IMR-90 (cell line): ENCODE measurements at regions not wholly inside any gene's neighbourhood (a gene's known extent, or its start where the extent isn't known, plus 50 kb on each side); places are given as distances from the start of the nearest gene placed in this dataset.

Source experiments
- ATAC-seq: fragments of 200-7000 bp; cut with Tn5 transposase; 2 replicates; pipeline ENCODE4 v1.9.1; 2020; ENCODE audit warnings: low read depth, mild to moderate bottlenecking, moderate library complexity
- BruUV-seq: library from RNA; stranded (reverse); fragments of 400-500 nt; replicated peaks from 2 replicates; lab custom pipeline; 2021; lab: Mats Ljungman, UMichigan
- CTCF ChIA-PET: fragments of 300-600 bp; formaldehyde crosslinking; extraction: SDS; loops from one replicate; lab custom pipeline; 2021; ENCODE audit warnings: antibody characterized with exemption; lab: Yijun Ruan, JAX
- POLR2A ChIA-PET: fragments of 300-600 bp; sonication (Branson Sonifier 250); formaldehyde crosslinking; loops from one replicate; lab custom pipeline; 2022; ENCODE audit warnings: antibody characterized with exemption; ENCODE audit not compliant: unreplicated experiment; lab: Charles Lee
- DNase-seq: peaks from one replicate; pipeline ENCODE4 v3.0.0; 2013
- H2AFZ ChIP-seq: replicated peaks from 2 replicates; pipeline ENCODE3; 2013; ENCODE audit warnings: low read length, mild to moderate bottlenecking; ENCODE audit not compliant: poor library complexity
- H2AK5ac ChIP-seq: 2 replicates; pipeline ENCODE4 v1.6.1; 2013; ENCODE audit warnings: low read depth, low read length, inconsistent platforms
- H2AK9ac ChIP-seq: replicated peaks from 2 replicates; pipeline ENCODE3; 2013; ENCODE audit warnings: mild to moderate bottlenecking, low read depth, low read length, moderate library complexity; ENCODE audit not compliant: poor library complexity
- H2BK120ac ChIP-seq: 2 replicates; pipeline ENCODE4 v1.6.1; 2013; ENCODE audit warnings: low read depth, low read length, inconsistent platforms
- H2BK15ac ChIP-seq: 3 replicates; pipeline ENCODE4 v1.6.1; 2013; ENCODE audit warnings: low read depth, low read length, inconsistent platforms
- H2BK20ac ChIP-seq: 2 replicates; pipeline ENCODE4 v1.6.1; 2013; ENCODE audit warnings: low read depth, mild to moderate bottlenecking, inconsistent platforms, low read length, moderate library complexity
- H2BK5ac ChIP-seq: 2 replicates; pipeline ENCODE4 v1.6.1; 2013; ENCODE audit warnings: mild to moderate bottlenecking, low read depth, low read length, inconsistent platforms; ENCODE audit not compliant: poor library complexity, severe bottlenecking
- H3K14ac ChIP-seq: replicated peaks from 2 replicates; pipeline ENCODE4 v1.6.1; 2013; ENCODE audit warnings: low read depth, low read length, inconsistent platforms
- H3K18ac ChIP-seq: 2 replicates; pipeline ENCODE4 v1.6.1; 2013; ENCODE audit warnings: low read depth, low read length, control low read depth
- H3K23ac ChIP-seq: 2 replicates; pipeline ENCODE4 v1.6.1; 2013; ENCODE audit warnings: low read depth, low read length, inconsistent platforms
- H3K27ac ChIP-seq: 2 replicates; pipeline ENCODE4 v1.5.1; 2013; ENCODE audit warnings: mild to moderate bottlenecking, control low read depth, low read length; ENCODE audit not compliant: insufficient read depth
- H3K27me3 ChIP-seq: 2 replicates; pipeline ENCODE4 v1.6.1; 2013; ENCODE audit warnings: low read length; ENCODE audit not compliant: control insufficient read depth, insufficient read depth
- H3K36me3 ChIP-seq: 2 replicates; pipeline ENCODE4 v1.6.1; 2013; ENCODE audit warnings: low read length, mixed read lengths; ENCODE audit not compliant: control insufficient read depth, insufficient read depth
- H3K4ac ChIP-seq: 2 replicates; pipeline ENCODE4 v1.6.1; 2013; ENCODE audit warnings: low read depth, low read length, inconsistent platforms
- H3K4me1 ChIP-seq: 2 replicates; pipeline ENCODE4 v1.6.1; 2013; ENCODE audit warnings: low read length, mixed read lengths; ENCODE audit not compliant: control insufficient read depth, insufficient read depth
- H3K4me2 ChIP-seq: 2 replicates; pipeline ENCODE4 v1.6.1; 2013; ENCODE audit warnings: low read depth, mild to moderate bottlenecking, control low read depth, low read length, moderate library complexity
- H3K4me3 ChIP-seq: 2 replicates; pipeline ENCODE4 v1.5.1; 2013; ENCODE audit warnings: low read depth, mild to moderate bottlenecking, control low read depth, low read length, moderate library complexity; ENCODE audit not compliant: insufficient read depth
- H3K56ac ChIP-seq: 2 replicates; pipeline ENCODE4 v1.6.1; 2013; ENCODE audit warnings: low read length, inconsistent platforms; ENCODE audit not compliant: insufficient read depth; ENCODE audit errors: extremely low read depth
- H3K79me1 ChIP-seq, 2 experiments: 2 replicates each; pipeline ENCODE4 v1.6.1; 2013; ENCODE audit warnings: low read length in 2 of 2, inconsistent platforms in 1 of 2, low read depth in 1 of 2
- H3K9ac ChIP-seq: 2 replicates; pipeline ENCODE4 v1.6.1; 2013; ENCODE audit warnings: low read depth, low read length, control low read depth
- H3K9me1 ChIP-seq: 2 replicates; pipeline ENCODE4 v1.6.1; 2013; ENCODE audit warnings: low read length, inconsistent platforms; ENCODE audit not compliant: insufficient read depth
- H3K9me3 ChIP-seq: 2 replicates; pipeline ENCODE4 v1.6.1; 2013; ENCODE audit warnings: low read length; ENCODE audit not compliant: control insufficient read depth, insufficient read depth
- H4K20me1 ChIP-seq: 2 replicates; pipeline ENCODE4 v1.6.1; 2013; ENCODE audit warnings: low read length, inconsistent platforms; ENCODE audit not compliant: insufficient read depth
- H4K5ac ChIP-seq: 2 replicates; pipeline ENCODE4 v1.6.1; 2013; ENCODE audit warnings: mild to moderate bottlenecking, low read depth, low read length, control low read depth
- H4K8ac ChIP-seq, 2 experiments: 2 replicates each; pipeline ENCODE4 v1.6.1; 2013; ENCODE audit warnings: low read depth in 2 of 2, low read length in 2 of 2, control low read depth in 1 of 2, inconsistent platforms in 1 of 2
- H4K91ac ChIP-seq: 2 replicates; pipeline ENCODE4 v1.6.1; 2013; ENCODE audit warnings: low read depth, low read length, inconsistent platforms; ENCODE audit not compliant: insufficient read depth
- BHLHE40 ChIP-seq: fragments of 150-350 bp; IDR thresholded peaks from 2 replicates; pipeline ENCODE4 v1.6.1; 2016; ENCODE audit warnings: mild to moderate bottlenecking, low read depth, low read length
- CEBPB ChIP-seq: IDR thresholded peaks from 2 replicates; pipeline ENCODE4 v1.6.1; 2012; ENCODE audit warnings: low read depth, low read length, improper control_type of control experiment
- CHD1 ChIP-seq: IDR thresholded peaks from 2 replicates; pipeline ENCODE4 v1.6.1; 2012; ENCODE audit warnings: low read depth, low read length, improper control_type of control experiment
- FOS ChIP-seq: fragments of 150-350 bp; IDR thresholded peaks from 2 replicates; pipeline ENCODE4 v1.6.1; 2016; ENCODE audit warnings: low read depth, low read length
- MAFK ChIP-seq: IDR thresholded peaks from 2 replicates; pipeline ENCODE4 v1.6.1; 2012; ENCODE audit warnings: low read depth, low read length, improper control_type of control experiment
- MAZ ChIP-seq: IDR thresholded peaks from 2 replicates; pipeline ENCODE4 v1.6.1; 2012; ENCODE audit warnings: low read depth, mild to moderate bottlenecking, low read length, improper control_type of control experiment, moderate library complexity, borderline replicate concordance
- MXI1 ChIP-seq: IDR thresholded peaks from 2 replicates; pipeline ENCODE4 v1.6.1; 2012; ENCODE audit warnings: low read depth, mild to moderate bottlenecking, low read length, moderate library complexity, borderline replicate concordance
- NFE2L2 ChIP-seq: fragments of 150-350 bp; IDR thresholded peaks from 2 replicates; pipeline ENCODE4 v1.6.1; 2016; ENCODE audit warnings: low read depth, mild to moderate bottlenecking, low read length
- POLR2A ChIP-seq: IDR thresholded peaks from 2 replicates; pipeline ENCODE4 v1.6.1; 2012; ENCODE audit warnings: mild to moderate bottlenecking, low read depth, low read length
- RAD21 ChIP-seq: IDR thresholded peaks from 2 replicates; pipeline ENCODE4 v1.6.1; 2012; ENCODE audit warnings: low read length, improper control_type of control experiment
- RCOR1 ChIP-seq: IDR thresholded peaks from 2 replicates; pipeline ENCODE4 v1.6.1; 2012; ENCODE audit warnings: mild to moderate bottlenecking, low read length, improper control_type of control experiment; ENCODE audit not compliant: insufficient replicate concordance
- RFX5 ChIP-seq: IDR thresholded peaks from 2 replicates; pipeline ENCODE4 v1.8.0; 2012; ENCODE audit warnings: low read depth, mild to moderate bottlenecking, low read length, moderate library complexity
- SMC3 ChIP-seq: fragments of 150-350 bp; IDR thresholded peaks from 2 replicates; pipeline ENCODE4 v1.6.1; 2016; ENCODE audit warnings: low read depth, mild to moderate bottlenecking, antibody characterized with exemption, low read length, moderate library complexity
- WGBS, 2 experiments: methylation state at CpG; one replicate each; pipeline versions ENCODE4 v1.1.5 to v1.1.7; 2013; ENCODE audit warnings: missing lambda C conversion rate in 2 of 2; ENCODE audit not compliant: insufficient read length in 1 of 2; ENCODE audit errors: extremely low coverage in 2 of 2; 5-methylcytosine and 5-hydroxymethylcytosine counted together
- dilution Hi-C: fragments of 300-500 bp; cut with HindIII; formaldehyde crosslinking; loops from one replicate; pipeline ENCODE4 v1.14.3; 2018; ENCODE audit warnings: low sequenced_read_pairs; ENCODE audit not compliant: unreplicated experiment
- in situ Hi-C: fragments of 300-500 bp; cut with MboI; formaldehyde crosslinking; loops from 3 replicates; pipeline ENCODE4 v1.14.3; 2019; ENCODE audit warnings: low sequenced_read_pairs, inconsistent platforms, mixed read lengths
- intact Hi-C: fragments of 100-400 bp; cut with micrococcal nuclease; formaldehyde crosslinking; loops from 2 replicates; pipeline ENCODE4 v1.10.0; 2022
- TF ChIP-seq, protein P1 (sequence below): fragments of 150-350 bp; IDR thresholded peaks from 2 replicates; pipeline ENCODE4 v1.6.1; 2017; ENCODE audit warnings: mild to moderate bottlenecking, antibody characterized with exemption, low read length, low read depth
- TF ChIP-seq, protein P2 (sequence below): conservative IDR thresholded peaks from 2 replicates; pipeline ENCODE4 v1.5.1; 2012; ENCODE audit warnings: mild to moderate bottlenecking, low read depth, low read length, improper control_type of control experiment
- TF ChIP-seq, protein P3 (sequence below): fragments of 150-350 bp; IDR thresholded peaks from 2 replicates; pipeline ENCODE4 v1.6.1; 2016; ENCODE audit warnings: low read depth, mild to moderate bottlenecking, low read length, moderate library complexity, borderline replicate concordance

DNA sequence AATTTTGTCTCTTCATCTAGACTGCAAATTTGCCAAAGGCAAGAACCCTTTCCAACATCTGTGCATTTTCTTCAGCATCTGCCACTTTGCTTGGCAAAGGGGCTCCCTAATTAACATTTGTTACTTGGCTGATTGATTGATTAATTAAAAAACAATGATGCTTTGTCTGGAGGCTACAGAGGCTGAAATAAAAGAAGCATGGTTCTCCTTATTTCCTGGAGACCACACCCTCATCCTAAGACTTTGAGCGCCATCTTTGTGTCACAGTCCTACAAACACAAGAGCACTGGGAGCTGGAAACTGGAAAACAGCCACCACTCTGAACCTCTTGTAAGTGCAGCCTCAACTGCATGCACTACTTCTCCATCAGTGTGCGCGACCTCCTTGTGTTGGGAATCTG lies 189.2 kb downstream of the C7orf25 start:
- Histone ChIP-seq H4K8ac (no peak overlapping the region), H3K9me3 (no peaks in the 10 kb centered on the region), H3K27ac (no peak overlapping the region), H3K4me2 (no peak overlapping the region), H2BK5ac (no peak overlapping the region), H4K20me1 (no peaks in the 10 kb centered on the region), H3K4me1 (no peaks in the 10 kb centered on the region), H2BK15ac (no peak overlapping the region), H3K79me1 (no peaks in the 10 kb centered on the region), H3K18ac (no peak overlapping the region), H3K4me3 (no peak overlapping the region), H3K56ac (no peak overlapping the region), H3K9me1 (no peaks in the 10 kb centered on the region), H2AFZ (no peak overlapping the region), H2AK5ac (no peak overlapping the region), H4K5ac (no peak overlapping the region), H3K36me3 (no peaks in the 10 kb centered on the region), H3K14ac (no peak overlapping the region), H3K27me3 (no peaks in the 10 kb centered on the region), H3K9ac (no peak overlapping the region), H4K91ac (no peak overlapping the region), H3K23ac (no peak overlapping the region), H2BK120ac (no peak overlapping the region), H3K4ac (no peak overlapping the region), H2AK9ac (no peak overlapping the region), H2BK20ac (no peak overlapping the region)
- ChIA-PET CTCF (no interaction called here), POLR2A (no interaction called here)
- BruUV-seq, result no TSS peak
- intact Hi-C loops, result no loop called here
- ATAC-seq (no peak), DNase-seq (no peak)
- WGBS, 2 experiments, result no CpG with 5 or more reads among the region's 3 CpGs
- in situ Hi-C loops, result no loop called here
- TF ChIP-seq MXI1 (no peak), MAFK (no peak), NFE2L2 (no peak), MAZ (no peak), SMC3 (no peak), RAD21 (no peak), RFX5 (no peak), FOS (no peak), CHD1 (no peak), POLR2A (no peak), BHLHE40 (no peak), CEBPB (no peak), RCOR1 (no peak)
- TF ChIP-seq, protein P1, sequence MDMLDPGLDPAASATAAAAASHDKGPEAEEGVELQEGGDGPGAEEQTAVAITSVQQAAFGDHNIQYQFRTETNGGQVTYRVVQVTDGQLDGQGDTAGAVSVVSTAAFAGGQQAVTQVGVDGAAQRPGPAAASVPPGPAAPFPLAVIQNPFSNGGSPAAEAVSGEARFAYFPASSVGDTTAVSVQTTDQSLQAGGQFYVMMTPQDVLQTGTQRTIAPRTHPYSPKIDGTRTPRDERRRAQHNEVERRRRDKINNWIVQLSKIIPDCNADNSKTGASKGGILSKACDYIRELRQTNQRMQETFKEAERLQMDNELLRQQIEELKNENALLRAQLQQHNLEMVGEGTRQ, result no peak
- TF ChIP-seq, protein P2, sequence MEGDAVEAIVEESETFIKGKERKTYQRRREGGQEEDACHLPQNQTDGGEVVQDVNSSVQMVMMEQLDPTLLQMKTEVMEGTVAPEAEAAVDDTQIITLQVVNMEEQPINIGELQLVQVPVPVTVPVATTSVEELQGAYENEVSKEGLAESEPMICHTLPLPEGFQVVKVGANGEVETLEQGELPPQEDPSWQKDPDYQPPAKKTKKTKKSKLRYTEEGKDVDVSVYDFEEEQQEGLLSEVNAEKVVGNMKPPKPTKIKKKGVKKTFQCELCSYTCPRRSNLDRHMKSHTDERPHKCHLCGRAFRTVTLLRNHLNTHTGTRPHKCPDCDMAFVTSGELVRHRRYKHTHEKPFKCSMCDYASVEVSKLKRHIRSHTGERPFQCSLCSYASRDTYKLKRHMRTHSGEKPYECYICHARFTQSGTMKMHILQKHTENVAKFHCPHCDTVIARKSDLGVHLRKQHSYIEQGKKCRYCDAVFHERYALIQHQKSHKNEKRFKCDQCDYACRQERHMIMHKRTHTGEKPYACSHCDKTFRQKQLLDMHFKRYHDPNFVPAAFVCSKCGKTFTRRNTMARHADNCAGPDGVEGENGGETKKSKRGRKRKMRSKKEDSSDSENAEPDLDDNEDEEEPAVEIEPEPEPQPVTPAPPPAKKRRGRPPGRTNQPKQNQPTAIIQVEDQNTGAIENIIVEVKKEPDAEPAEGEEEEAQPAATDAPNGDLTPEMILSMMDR, result no peak
- TF ChIP-seq, protein P3, sequence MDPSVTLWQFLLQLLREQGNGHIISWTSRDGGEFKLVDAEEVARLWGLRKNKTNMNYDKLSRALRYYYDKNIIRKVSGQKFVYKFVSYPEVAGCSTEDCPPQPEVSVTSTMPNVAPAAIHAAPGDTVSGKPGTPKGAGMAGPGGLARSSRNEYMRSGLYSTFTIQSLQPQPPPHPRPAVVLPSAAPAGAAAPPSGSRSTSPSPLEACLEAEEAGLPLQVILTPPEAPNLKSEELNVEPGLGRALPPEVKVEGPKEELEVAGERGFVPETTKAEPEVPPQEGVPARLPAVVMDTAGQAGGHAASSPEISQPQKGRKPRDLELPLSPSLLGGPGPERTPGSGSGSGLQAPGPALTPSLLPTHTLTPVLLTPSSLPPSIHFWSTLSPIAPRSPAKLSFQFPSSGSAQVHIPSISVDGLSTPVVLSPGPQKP, result no peak
- dilution Hi-C loops, result no loop called here
